HG02943 (cell line): ENCODE measurements at regions not wholly inside any gene's neighbourhood (a gene's known extent, or its start where the extent isn't known, plus 50 kb on each side); places are given as distances from the start of the nearest gene placed in this dataset.

Experiments used
- ATAC-seq: cut with Tn5 transposase; IDR thresholded peaks from one replicate; pipeline ENCODE4 v1.9.1; 2021; ENCODE audit warnings: mild to moderate bottlenecking, low read depth, moderate library complexity; ENCODE audit not compliant: unreplicated experiment

- ATAC-seq = no peak
Measured at GRCh38 chr9:116032683-116033440, 120.7 kb upstream of the PAPPA start.

GRCh38 chr9:116039312-116039711 lies 114.3 kb upstream of the PAPPA start:
- no peak for ATAC-seq

GRCh38 chr9:116039893-116040292 lies 113.7 kb upstream of the PAPPA start:
- no peak for ATAC-seq

GRCh38 chr9:116042321-116042720 lies 111.3 kb upstream of the PAPPA start:
- ATAC-seq = no peak

GRCh38 chr9:116045083-116045482 lies 108.5 kb upstream of the PAPPA start:
- ATAC-seq = no peak

- no peak for ATAC-seq
Measured at GRCh38 chr9:116048081-116048480, 105.5 kb upstream of the PAPPA start.

- ATAC-seq = no peak
Measured at GRCh38 chr9:116049456-116049855, 104.1 kb upstream of the PAPPA start.

- no peak for ATAC-seq
Measured at GRCh38 chr9:116051528-116051927, 102.1 kb upstream of the PAPPA start.

- ATAC-seq = no peak
Measured at GRCh38 chr9:116055536-116055935, 98.1 kb upstream of the PAPPA start.

- ATAC-seq = no peak
Measured at GRCh38 chr9:116057371-116057770, 96.2 kb upstream of the PAPPA start.

- no peak for ATAC-seq
Measured at GRCh38 chr9:116058421-116058820, 95.2 kb upstream of the PAPPA start.

GRCh38 chr9:116059466-116059865 lies 94.1 kb upstream of the PAPPA start:
- ATAC-seq = no peak

GRCh38 chr9:116060631-116061030 lies 93.0 kb upstream of the PAPPA start:
- no peak for ATAC-seq

- ATAC-seq = no peak
Measured at GRCh38 chr9:116061546-116062205, 91.9 kb upstream of the PAPPA start.

- no peak for ATAC-seq
Measured at GRCh38 chr9:116062206-116062550, 91.4 kb upstream of the PAPPA start.

GRCh38 chr9:116064970-116065369 lies 88.6 kb upstream of the PAPPA start:
- no peak for ATAC-seq

- ATAC-seq = no peak
Measured at GRCh38 chr9:116066221-116066620, 87.4 kb upstream of the PAPPA start.

- no peak for ATAC-seq
Measured at GRCh38 chr9:116067566-116067965, 86.0 kb upstream of the PAPPA start.

- ATAC-seq = no peak
Measured at GRCh38 chr9:116070256-116070914, 83.2 kb upstream of the PAPPA start.

- ATAC-seq = no peak
Measured at GRCh38 chr9:116072046-116072445, 81.5 kb upstream of the PAPPA start.

- no peak for ATAC-seq
Measured at GRCh38 chr9:116073826-116074225, 79.8 kb upstream of the PAPPA start.

- ATAC-seq = no peak
Measured at GRCh38 chr9:116074658-116075057, 78.9 kb upstream of the PAPPA start.
